ENCODE measurements at regions not wholly inside any gene's neighbourhood (a gene's known extent, or its start where the extent isn't known, plus 50 kb on each side); places are given as distances from the start of the nearest gene placed in this dataset.

DNA sequence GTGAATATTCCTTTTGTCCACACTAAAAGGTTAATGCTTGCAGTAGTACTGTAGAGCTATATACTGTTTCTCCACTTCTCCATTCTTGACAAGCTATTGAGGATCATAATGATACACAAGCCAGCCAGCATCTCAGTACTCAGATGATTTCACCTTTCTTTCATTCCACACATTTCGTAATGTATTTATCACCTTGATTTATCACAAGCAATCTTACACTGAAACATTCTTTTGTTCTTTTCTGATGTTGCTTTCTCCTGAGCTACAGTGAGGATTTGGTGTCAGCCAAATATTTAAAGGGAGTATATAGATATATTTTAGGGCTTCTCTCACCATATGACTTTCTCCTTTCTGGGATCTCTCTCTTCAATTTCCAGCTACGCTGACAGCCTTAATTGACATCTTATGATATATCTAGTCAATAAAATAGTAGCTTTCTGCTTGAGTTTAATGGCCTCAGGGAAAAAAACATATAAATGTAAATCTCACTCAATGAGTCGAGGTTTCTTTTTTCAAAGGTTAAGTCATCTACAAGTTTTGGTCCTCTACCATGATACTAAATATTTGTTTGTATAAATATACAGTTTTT is 1327.0 kb downstream of the NSUN3 start:
- no peak for DNase-seq (ENCODE audit: low read depth, low spot score)
- Histone ChIP-seq H4K20me1 (ENCODE audit: control insufficient read depth, extremely low read depth, insufficient read depth, low read length) (no peaks in the 10 kb centered on the region), H3K9ac (ENCODE audit: control insufficient read depth, extremely low read depth, insufficient read depth, low read length) (no peak overlapping the region), H3K27ac (ENCODE audit: control insufficient read depth, insufficient read depth, low read length) (no peak overlapping the region), H3K9me1 (ENCODE audit: control insufficient read depth, extremely low read depth, insufficient read depth, low read length) (no peaks in the 10 kb centered on the region), H3K4me3 (ENCODE audit: control insufficient read depth in 2 of 3, extremely low read depth in 1 of 3, insufficient read depth in 2 of 3, low read depth in 1 of 3, low read length in 3 of 3) (no peak overlapping the region), H3K36me3 (ENCODE audit: control insufficient read depth in 2 of 2, extremely low read depth in 1 of 2, insufficient read depth in 2 of 2, low read length in 2 of 2) (no peaks in the 10 kb centered on the region), H3K4me2 (ENCODE audit: control insufficient read depth, extremely low read depth, insufficient read depth, low read depth, low read length) (no peak overlapping the region), H3K27me3 (ENCODE audit: control insufficient read depth, extremely low read depth, insufficient read depth, low read length) (no peaks in the 10 kb centered on the region), H3K4me1 (ENCODE audit: control insufficient read depth, extremely low read depth, insufficient read depth, low read length) (no peaks in the 10 kb centered on the region), H3K9me3 (ENCODE audit: control insufficient read depth, low read depth, low read length) (no peaks in the 10 kb centered on the region), H2AFZ (ENCODE audit: control insufficient read depth, low read length) (no peak overlapping the region), H3K79me2 (ENCODE audit: control insufficient read depth, insufficient read depth, low read length) (no peaks in the 10 kb centered on the region)
- FAIRE-seq: no peak
- TF ChIP-seq EZH2 (IDR thresholded peaks at IDR 0.05; ENCODE audit: low read length): no peak
- TF ChIP-seq, protein P1, sequence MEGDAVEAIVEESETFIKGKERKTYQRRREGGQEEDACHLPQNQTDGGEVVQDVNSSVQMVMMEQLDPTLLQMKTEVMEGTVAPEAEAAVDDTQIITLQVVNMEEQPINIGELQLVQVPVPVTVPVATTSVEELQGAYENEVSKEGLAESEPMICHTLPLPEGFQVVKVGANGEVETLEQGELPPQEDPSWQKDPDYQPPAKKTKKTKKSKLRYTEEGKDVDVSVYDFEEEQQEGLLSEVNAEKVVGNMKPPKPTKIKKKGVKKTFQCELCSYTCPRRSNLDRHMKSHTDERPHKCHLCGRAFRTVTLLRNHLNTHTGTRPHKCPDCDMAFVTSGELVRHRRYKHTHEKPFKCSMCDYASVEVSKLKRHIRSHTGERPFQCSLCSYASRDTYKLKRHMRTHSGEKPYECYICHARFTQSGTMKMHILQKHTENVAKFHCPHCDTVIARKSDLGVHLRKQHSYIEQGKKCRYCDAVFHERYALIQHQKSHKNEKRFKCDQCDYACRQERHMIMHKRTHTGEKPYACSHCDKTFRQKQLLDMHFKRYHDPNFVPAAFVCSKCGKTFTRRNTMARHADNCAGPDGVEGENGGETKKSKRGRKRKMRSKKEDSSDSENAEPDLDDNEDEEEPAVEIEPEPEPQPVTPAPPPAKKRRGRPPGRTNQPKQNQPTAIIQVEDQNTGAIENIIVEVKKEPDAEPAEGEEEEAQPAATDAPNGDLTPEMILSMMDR (optimal IDR thresholded peaks at IDR 0.05 in 1 of 3, IDR thresholded peaks at IDR 0.05 in 1 of 3, conservative IDR thresholded peaks at IDR 0.05 in 1 of 3; ENCODE audit: extremely low read depth in 1 of 3, insufficient read depth in 2 of 3, low read length in 3 of 3): no peak
- dilution Hi-C loops (cut with MboI; ENCODE audit: extremely low pct_ligation_motif_present, low sequenced_read_pairs): no loop called here

GRCh38 chr3:95394286-95394685 is 1331.4 kb downstream of the NSUN3 start:
- Histone ChIP-seq H4K20me1 (ENCODE audit: control insufficient read depth, extremely low read depth, insufficient read depth, low read length) (no peaks in the 10 kb centered on the region), H2AFZ (ENCODE audit: control insufficient read depth, low read length) (no peak overlapping the region), H3K9me3 (ENCODE audit: control insufficient read depth, low read depth, low read length) (no peaks in the 10 kb centered on the region), H3K4me3 (ENCODE audit: control insufficient read depth in 2 of 3, extremely low read depth in 1 of 3, insufficient read depth in 2 of 3, low read depth in 1 of 3, low read length in 3 of 3) (no peak overlapping the region), H3K27me3 (ENCODE audit: control insufficient read depth, extremely low read depth, insufficient read depth, low read length) (no peaks in the 10 kb centered on the region), H3K36me3 (ENCODE audit: control insufficient read depth in 2 of 2, extremely low read depth in 1 of 2, insufficient read depth in 2 of 2, low read length in 2 of 2) (no peaks in the 10 kb centered on the region), H3K4me2 (ENCODE audit: control insufficient read depth, extremely low read depth, insufficient read depth, low read depth, low read length) (no peak overlapping the region), H3K27ac (ENCODE audit: control insufficient read depth, insufficient read depth, low read length) (no peak overlapping the region), H3K4me1 (ENCODE audit: control insufficient read depth, extremely low read depth, insufficient read depth, low read length) (no peaks in the 10 kb centered on the region), H3K9me1 (ENCODE audit: control insufficient read depth, extremely low read depth, insufficient read depth, low read length) (no peaks in the 10 kb centered on the region), H3K79me2 (ENCODE audit: control insufficient read depth, insufficient read depth, low read length) (no peaks in the 10 kb centered on the region), H3K9ac (ENCODE audit: control insufficient read depth, extremely low read depth, insufficient read depth, low read length) (no peak overlapping the region)
- TF ChIP-seq, protein P1 (optimal IDR thresholded peaks at IDR 0.05 in 1 of 3, IDR thresholded peaks at IDR 0.05 in 1 of 3, conservative IDR thresholded peaks at IDR 0.05 in 1 of 3; ENCODE audit: extremely low read depth in 1 of 3, insufficient read depth in 2 of 3, low read length in 3 of 3): no peak
- no peak for TF ChIP-seq EZH2 (IDR thresholded peaks at IDR 0.05; ENCODE audit: low read length)
- dilution Hi-C loops (cut with MboI; ENCODE audit: extremely low pct_ligation_motif_present, low sequenced_read_pairs): no loop called here
- DNase-seq (ENCODE audit: low read depth, low spot score) (no peak), FAIRE-seq (no peak)

Measured in keratinocyte (primary cell).